Fibroblast of pulmonary artery (primary cell): ENCODE measurements at regions not wholly inside any gene's neighbourhood (a gene's known extent, or its start where the extent isn't known, plus 50 kb on each side); places are given as distances from the start of the nearest gene placed in this dataset.
A peak's percentile ranks its signal among the peaks of the same experiment; 100 is the strongest.
"Not testable (repeated sequence)": the region's sequence is repeated elsewhere in the genome, so short reads cannot be mapped to it uniquely, and the experiment has no call there.

Experiments
- DNase-seq: peaks from one replicate; pipeline ENCODE4 v3.0.0-alpha.2; 2010; ENCODE audit warnings: low read depth
- H3K4me3 ChIP-seq: replicated peaks from 2 replicates; pipeline ENCODE4 v1.5.1; 2011; ENCODE audit warnings: low read depth, mild to moderate bottlenecking, control low read depth, low read length, moderate library complexity
- CTCF ChIP-seq: IDR thresholded peaks from 2 replicates; pipeline ENCODE4 v1.5.1; 2011; ENCODE audit warnings: mild to moderate bottlenecking, control low read depth, low read length, inconsistent platforms; ENCODE audit errors: missing control alignments

- TF ChIP-seq CTCF = no peak
- DNase-seq = no peak
- no peak overlapping the region for H3K4me3 ChIP-seq
These were observed 872.9 kb upstream of the SLC35B3 start for GRCh38 chr6:9308284-9308683.

- DNase-seq = no peak
- no peak overlapping the region for H3K4me3 ChIP-seq
- no peak for TF ChIP-seq CTCF
These were observed 872.4 kb upstream of the SLC35B3 start for GRCh38 chr6:9307786-9308185.

- no peak for TF ChIP-seq CTCF
- no peak for DNase-seq
- H3K4me3 ChIP-seq = no peak overlapping the region
These were observed 871.8 kb upstream of the SLC35B3 start for GRCh38 chr6:9307187-9307586.

- no peak overlapping the region for H3K4me3 ChIP-seq
- no peak for TF ChIP-seq CTCF
- no peak for DNase-seq
These were observed 860.3 kb upstream of the SLC35B3 start for GRCh38 chr6:9295644-9296043.

- peak; percentile 3 for DNase-seq
- TF ChIP-seq CTCF = no peak
- H3K4me3 ChIP-seq = no peak overlapping the region
These were observed 857.6 kb upstream of the SLC35B3 start for GRCh38 chr6:9292975-9293374.

- DNase-seq, H3K4me3 ChIP-seq: not testable (repeated sequence)
These were observed 855.0 kb upstream of the SLC35B3 start for GRCh38 chr6:9290342-9290741.

- H3K4me3 ChIP-seq = no peak overlapping the region
- no peak for DNase-seq
- TF ChIP-seq CTCF = no peak
These were observed 837.3 kb upstream of the SLC35B3 start for GRCh38 chr6:9272671-9273070.

- H3K4me3 ChIP-seq = no peak overlapping the region
- no peak for TF ChIP-seq CTCF
- no peak for DNase-seq
These were observed 831.4 kb upstream of the SLC35B3 start for GRCh38 chr6:9266741-9267140.
